KOPT-K1 (cell line): ENCODE measurements at regions not wholly inside any gene's neighbourhood (a gene's known extent, or its start where the extent isn't known, plus 50 kb on each side); places are given as distances from the start of the nearest gene placed in this dataset.

Experiments used
- H3K27ac ChIP-seq: fragments of 200-600 bp; sonication (generic); 2 replicates; pipeline ENCODE4 v1.5.1; 2016; ENCODE audit warnings: antibody characterized with exemption, mild to moderate bottlenecking, low read depth, low read length; ENCODE audit not compliant: poor library complexity, severe bottlenecking
- H3K36me3 ChIP-seq: fragments of 200-600 bp; sonication (generic); 2 replicates; pipeline ENCODE4 v1.5.1; 2017; ENCODE audit warnings: antibody characterized with exemption, mild to moderate bottlenecking, low read length, moderate library complexity; ENCODE audit not compliant: insufficient read depth
- H3K9me3 ChIP-seq: fragments of 200-600 bp; sonication (generic); 2 replicates; pipeline ENCODE4 v1.5.1; 2017; ENCODE audit warnings: antibody characterized with exemption, low read length, mild to moderate bottlenecking; ENCODE audit not compliant: insufficient read depth, poor library complexity, severe bottlenecking

- Histone ChIP-seq H3K27ac (no peak overlapping the region), H3K9me3 (no peaks in the 10 kb centered on the region), H3K36me3 (no peaks in the 10 kb centered on the region)
Measured at GRCh38 chr14:86884498-86884897, 1108.5 kb downstream of the GALC start.

GRCh38 chr14:86882818-86883217, 1110.2 kb downstream of the GALC start:
- Histone ChIP-seq H3K9me3 (no peaks in the 10 kb centered on the region), H3K27ac (no peak overlapping the region), H3K36me3 (no peaks in the 10 kb centered on the region)

- no peaks in the 10 kb centered on the region for H3K36me3 ChIP-seq
- no peak overlapping the region for H3K27ac ChIP-seq
- H3K9me3 ChIP-seq: no peaks in the 10 kb centered on the region
Measured at GRCh38 chr14:86865934-86866333, 1127.0 kb downstream of the GALC start.

GRCh38 chr14:86858591-86858990, 1134.4 kb downstream of the GALC start:
- Histone ChIP-seq H3K9me3 (no peaks in the 10 kb centered on the region), H3K36me3 (no peaks in the 10 kb centered on the region), H3K27ac (no peak overlapping the region)

GRCh38 chr14:86858031-86858430, 1135.0 kb downstream of the GALC start:
- Histone ChIP-seq H3K36me3 (no peaks in the 10 kb centered on the region), H3K27ac (no peak overlapping the region), H3K9me3 (no peaks in the 10 kb centered on the region)

- Histone ChIP-seq H3K36me3 (no peaks in the 10 kb centered on the region), H3K9me3 (no peaks in the 10 kb centered on the region), H3K27ac (no peak overlapping the region)
Measured at GRCh38 chr14:86852530-86852929, 1140.5 kb downstream of the GALC start.

GRCh38 chr14:86847140-86847539, 1145.8 kb downstream of the GALC start:
- Histone ChIP-seq H3K27ac (no peak overlapping the region), H3K9me3 (no peaks in the 10 kb centered on the region), H3K36me3 (no peaks in the 10 kb centered on the region)

GRCh38 chr14:86838363-86838762, 1154.6 kb downstream of the GALC start:
- Histone ChIP-seq H3K9me3 (no peaks in the 10 kb centered on the region), H3K36me3 (no peaks in the 10 kb centered on the region)

GRCh38 chr14:86826661-86827060, 1166.3 kb downstream of the GALC start:
- H3K9me3 ChIP-seq: no peaks in the 10 kb centered on the region
- no peaks in the 10 kb centered on the region for H3K36me3 ChIP-seq
- H3K27ac ChIP-seq: no peak overlapping the region

More at GRCh38 chr14:86838363-86838762, 1154.6 kb downstream of the GALC start:
- no peak overlapping the region for H3K27ac ChIP-seq

- no peaks in the 10 kb centered on the region for H3K9me3 ChIP-seq
- H3K27ac ChIP-seq: no peak overlapping the region
- no peaks in the 10 kb centered on the region for H3K36me3 ChIP-seq
Measured at GRCh38 chr14:86824167-86824566, 1168.8 kb downstream of the GALC start.

- no peak overlapping the region for H3K27ac ChIP-seq
- H3K36me3 ChIP-seq: no peaks in the 10 kb centered on the region
- H3K9me3 ChIP-seq: no peaks in the 10 kb centered on the region
Measured at GRCh38 chr14:86823581-86823980, 1169.4 kb downstream of the GALC start.

GRCh38 chr14:86815341-86815740, 1177.6 kb downstream of the GALC start:
- Histone ChIP-seq H3K9me3 (no peaks in the 10 kb centered on the region), H3K27ac (no peak overlapping the region), H3K36me3 (no peaks in the 10 kb centered on the region)

GRCh38 chr14:86802726-86803125, 1190.3 kb downstream of the GALC start:
- Histone ChIP-seq H3K9me3 (no peaks in the 10 kb centered on the region), H3K36me3 (no peaks in the 10 kb centered on the region), H3K27ac (no peak overlapping the region)

GRCh38 chr14:86799244-86799647, 1193.7 kb downstream of the GALC start:
- no peaks in the 10 kb centered on the region for H3K36me3 ChIP-seq
- no peak overlapping the region for H3K27ac ChIP-seq
- H3K9me3 ChIP-seq: no peaks in the 10 kb centered on the region

GRCh38 chr14:86798330-86798729, 1194.7 kb downstream of the GALC start:
- Histone ChIP-seq H3K9me3 (no peaks in the 10 kb centered on the region), H3K27ac (no peak overlapping the region), H3K36me3 (no peaks in the 10 kb centered on the region)

- H3K36me3 ChIP-seq: no peaks in the 10 kb centered on the region
- no peaks in the 10 kb centered on the region for H3K9me3 ChIP-seq
- H3K27ac ChIP-seq: no peak overlapping the region
Measured at GRCh38 chr14:86797075-86797351, 1196.0 kb downstream of the GALC start.
